ENCODE measurements at regions not wholly inside any gene's neighbourhood (a gene's known extent, or its start where the extent isn't known, plus 50 kb on each side); places are given as distances from the start of the nearest gene placed in this dataset.

GRCh38 chr5:33032271-33033070 is 321.4 kb downstream of the NPR3 start:
- TF ChIP-seq, protein P1, sequence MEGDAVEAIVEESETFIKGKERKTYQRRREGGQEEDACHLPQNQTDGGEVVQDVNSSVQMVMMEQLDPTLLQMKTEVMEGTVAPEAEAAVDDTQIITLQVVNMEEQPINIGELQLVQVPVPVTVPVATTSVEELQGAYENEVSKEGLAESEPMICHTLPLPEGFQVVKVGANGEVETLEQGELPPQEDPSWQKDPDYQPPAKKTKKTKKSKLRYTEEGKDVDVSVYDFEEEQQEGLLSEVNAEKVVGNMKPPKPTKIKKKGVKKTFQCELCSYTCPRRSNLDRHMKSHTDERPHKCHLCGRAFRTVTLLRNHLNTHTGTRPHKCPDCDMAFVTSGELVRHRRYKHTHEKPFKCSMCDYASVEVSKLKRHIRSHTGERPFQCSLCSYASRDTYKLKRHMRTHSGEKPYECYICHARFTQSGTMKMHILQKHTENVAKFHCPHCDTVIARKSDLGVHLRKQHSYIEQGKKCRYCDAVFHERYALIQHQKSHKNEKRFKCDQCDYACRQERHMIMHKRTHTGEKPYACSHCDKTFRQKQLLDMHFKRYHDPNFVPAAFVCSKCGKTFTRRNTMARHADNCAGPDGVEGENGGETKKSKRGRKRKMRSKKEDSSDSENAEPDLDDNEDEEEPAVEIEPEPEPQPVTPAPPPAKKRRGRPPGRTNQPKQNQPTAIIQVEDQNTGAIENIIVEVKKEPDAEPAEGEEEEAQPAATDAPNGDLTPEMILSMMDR (conservative IDR thresholded peaks at IDR 0.05 in 1 of 2, IDR thresholded peaks at IDR 0.05 in 1 of 2; ENCODE audit: extremely low read depth in 1 of 2, insufficient read depth in 1 of 2, low read depth in 1 of 2, low read length in 2 of 2): no peak
- TF ChIP-seq EZH2 (IDR thresholded peaks at IDR 0.05; ENCODE audit: borderline replicate concordance, low read length): no peak
